ENCODE measurements at regions not wholly inside any gene's neighbourhood (a gene's known extent, or its start where the extent isn't known, plus 50 kb on each side); places are given as distances from the start of the nearest gene placed in this dataset.

DNA sequence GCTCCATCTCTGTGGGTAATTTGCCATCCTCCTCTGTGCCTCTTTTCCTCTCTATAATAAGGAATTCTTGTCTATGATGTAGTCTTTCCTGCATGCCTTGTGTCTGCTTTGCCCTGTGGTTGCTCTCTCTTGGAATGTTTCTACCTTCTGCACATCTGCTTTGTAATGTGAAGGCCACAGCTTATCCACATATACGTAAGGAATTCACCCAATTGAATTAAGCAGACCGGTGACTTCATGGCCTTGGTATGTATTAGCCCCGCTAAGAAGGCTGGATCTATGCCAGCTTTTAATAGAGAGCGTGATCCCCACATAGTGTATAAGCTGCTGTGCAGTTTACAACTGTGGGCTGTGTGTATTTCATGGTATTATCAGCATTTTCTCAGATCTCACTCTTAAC, 274.7 kb downstream of the RNF144A start:
- TF ChIP-seq, protein P1, sequence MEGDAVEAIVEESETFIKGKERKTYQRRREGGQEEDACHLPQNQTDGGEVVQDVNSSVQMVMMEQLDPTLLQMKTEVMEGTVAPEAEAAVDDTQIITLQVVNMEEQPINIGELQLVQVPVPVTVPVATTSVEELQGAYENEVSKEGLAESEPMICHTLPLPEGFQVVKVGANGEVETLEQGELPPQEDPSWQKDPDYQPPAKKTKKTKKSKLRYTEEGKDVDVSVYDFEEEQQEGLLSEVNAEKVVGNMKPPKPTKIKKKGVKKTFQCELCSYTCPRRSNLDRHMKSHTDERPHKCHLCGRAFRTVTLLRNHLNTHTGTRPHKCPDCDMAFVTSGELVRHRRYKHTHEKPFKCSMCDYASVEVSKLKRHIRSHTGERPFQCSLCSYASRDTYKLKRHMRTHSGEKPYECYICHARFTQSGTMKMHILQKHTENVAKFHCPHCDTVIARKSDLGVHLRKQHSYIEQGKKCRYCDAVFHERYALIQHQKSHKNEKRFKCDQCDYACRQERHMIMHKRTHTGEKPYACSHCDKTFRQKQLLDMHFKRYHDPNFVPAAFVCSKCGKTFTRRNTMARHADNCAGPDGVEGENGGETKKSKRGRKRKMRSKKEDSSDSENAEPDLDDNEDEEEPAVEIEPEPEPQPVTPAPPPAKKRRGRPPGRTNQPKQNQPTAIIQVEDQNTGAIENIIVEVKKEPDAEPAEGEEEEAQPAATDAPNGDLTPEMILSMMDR (IDR thresholded peaks at IDR 0.05), result no peak
- no peak for TF ChIP-seq POLR2A (IDR thresholded peaks at IDR 0.05)
